SW 1271 (cell line): ENCODE measurements at regions not wholly inside any gene's neighbourhood (a gene's known extent, or its start where the extent isn't known, plus 50 kb on each side); places are given as distances from the start of the nearest gene placed in this dataset.
"Not testable (repeated sequence)": the region's sequence is repeated elsewhere in the genome, so short reads cannot be mapped to it uniquely, and the experiment has no call there.

Experiments
- DNase-seq, 2 experiments: peaks; one replicate each; lab custom pipeline; 2025; lab: John Stamatoyannopoulos, UW

- no peak for DNase-seq
Measured at GRCh38 chr13:50417597-50417996, 402.4 kb downstream of the KCNRG start.

DNA sequence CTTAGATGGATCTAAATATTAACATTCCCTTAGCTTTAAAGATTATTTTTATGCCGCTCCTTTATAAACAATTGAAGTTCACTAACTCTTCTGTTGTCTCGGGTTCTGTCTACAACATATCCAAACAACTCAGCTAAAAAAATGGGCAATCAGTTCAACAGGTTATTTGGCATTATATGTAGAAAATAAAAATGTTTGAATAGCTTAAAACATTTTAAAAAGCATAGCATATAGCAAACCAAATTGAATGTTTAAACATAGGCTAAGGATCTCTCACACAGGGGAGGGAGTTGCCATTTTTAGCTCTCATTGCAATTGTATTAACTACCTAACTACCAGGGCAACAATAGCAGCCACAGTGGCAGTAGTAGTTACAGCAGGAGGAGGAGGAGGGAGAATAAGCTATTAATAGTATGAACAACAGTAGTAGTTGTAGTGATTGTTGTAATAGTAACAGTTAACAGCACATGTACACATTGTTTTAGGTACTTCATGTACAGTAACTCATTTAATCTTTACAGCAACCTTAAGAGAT lies 404.2 kb downstream of the KCNRG start:
- DNase-seq = no peak

GRCh38 chr13:50419896-50420295 lies 404.7 kb downstream of the KCNRG start:
- no peak for DNase-seq

DNA sequence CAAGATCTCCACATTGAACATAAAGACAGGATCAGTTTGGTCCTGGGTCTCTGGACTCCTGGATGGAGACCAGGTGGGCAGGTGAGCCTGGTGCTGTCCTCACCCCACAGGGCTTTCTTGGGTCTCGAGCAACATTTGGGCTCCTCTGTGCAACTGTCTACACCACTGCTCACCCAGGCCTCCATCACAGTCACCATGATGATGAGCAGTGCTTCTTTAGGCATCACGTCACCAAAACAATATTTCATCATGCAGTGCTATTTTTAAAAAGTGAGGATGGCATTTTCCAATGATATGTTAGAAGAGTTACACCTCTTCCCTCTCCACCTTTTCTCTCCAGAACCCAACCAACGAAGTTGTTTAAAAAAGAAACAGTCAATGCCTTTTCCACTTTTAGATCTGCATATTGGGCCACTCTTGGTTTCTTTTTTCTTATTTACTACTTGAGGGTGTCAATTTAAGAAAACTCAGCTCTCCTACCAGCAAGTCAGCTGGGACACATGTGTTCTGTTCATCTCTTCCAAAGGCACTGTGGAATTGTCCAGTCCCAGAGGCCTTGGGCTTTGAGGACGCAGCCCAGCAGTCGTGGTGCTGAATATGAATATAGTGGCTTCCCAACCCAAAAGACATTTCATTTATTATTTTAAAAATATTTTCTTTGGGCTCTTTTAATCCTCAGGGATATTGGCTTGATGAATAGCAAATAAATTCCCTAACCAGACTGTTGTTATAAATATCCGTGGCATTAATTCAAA lies 405.7 kb downstream of the KCNRG start:
- DNase-seq = no peak

DNA sequence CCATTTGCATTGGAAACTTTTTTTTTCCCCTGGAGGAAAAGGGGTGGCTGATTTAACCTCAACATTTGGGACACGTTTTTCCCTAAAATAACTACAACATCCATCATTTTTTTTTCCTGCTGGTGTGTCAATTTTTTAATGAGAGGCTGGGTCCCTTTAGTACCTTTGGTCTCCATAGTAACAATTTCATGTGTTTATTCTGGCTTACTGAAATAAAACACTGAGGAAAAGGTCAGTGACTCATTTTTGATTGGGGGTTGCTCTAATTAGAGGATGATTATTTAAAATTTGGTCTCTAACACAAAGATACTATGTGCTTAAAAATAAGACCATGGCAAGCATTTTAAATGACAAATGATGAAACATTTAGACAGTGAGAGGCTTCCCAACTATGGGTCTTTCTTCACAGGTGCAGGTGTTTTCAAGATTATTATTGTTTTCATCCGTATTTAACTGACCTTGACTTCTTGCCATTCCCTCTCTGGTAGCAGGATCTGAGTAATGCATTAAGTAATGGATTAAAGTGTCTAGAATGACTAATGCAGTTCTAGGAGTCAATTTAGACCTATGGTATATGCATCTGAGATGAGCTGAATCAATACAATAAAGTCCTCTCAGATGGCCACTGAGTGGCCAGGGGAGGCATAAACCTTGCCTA lies 406.4 kb downstream of the KCNRG start:
- no peak for DNase-seq

GRCh38 chr13:50422181-50423148 lies 407.2 kb downstream of the KCNRG start:
- no peak for DNase-seq

- no peak for DNase-seq
Measured at GRCh38 chr13:50424993-50425392, 409.7 kb downstream of the KCNRG start.

GRCh38 chr13:50425772-50426171 lies 410.5 kb downstream of the KCNRG start:
- no peak for DNase-seq

- no peak for DNase-seq
Measured at GRCh38 chr13:50426927-50427326, 411.7 kb downstream of the KCNRG start.

DNA sequence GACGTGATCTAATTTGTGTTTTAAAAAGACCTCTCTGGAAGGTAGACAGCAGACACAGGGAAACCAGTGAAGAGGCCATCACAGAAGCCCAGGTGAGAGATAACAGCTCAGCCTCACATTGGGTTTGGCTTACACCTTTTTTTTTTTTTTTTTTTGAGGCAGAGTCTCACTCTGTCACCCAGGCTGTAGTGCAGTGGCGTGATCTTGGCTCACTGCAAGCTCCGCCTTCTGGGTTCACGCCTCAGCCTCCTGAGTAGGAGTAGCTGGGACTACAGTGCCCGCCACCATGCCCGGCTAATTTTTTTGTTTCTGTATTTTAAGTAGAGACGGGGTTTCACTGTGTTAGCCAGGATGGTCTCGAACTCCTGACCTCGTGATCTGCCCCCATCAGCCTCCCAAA lies 412.3 kb downstream of the KCNRG start:
- DNase-seq = not testable (repeated sequence)

DNA sequence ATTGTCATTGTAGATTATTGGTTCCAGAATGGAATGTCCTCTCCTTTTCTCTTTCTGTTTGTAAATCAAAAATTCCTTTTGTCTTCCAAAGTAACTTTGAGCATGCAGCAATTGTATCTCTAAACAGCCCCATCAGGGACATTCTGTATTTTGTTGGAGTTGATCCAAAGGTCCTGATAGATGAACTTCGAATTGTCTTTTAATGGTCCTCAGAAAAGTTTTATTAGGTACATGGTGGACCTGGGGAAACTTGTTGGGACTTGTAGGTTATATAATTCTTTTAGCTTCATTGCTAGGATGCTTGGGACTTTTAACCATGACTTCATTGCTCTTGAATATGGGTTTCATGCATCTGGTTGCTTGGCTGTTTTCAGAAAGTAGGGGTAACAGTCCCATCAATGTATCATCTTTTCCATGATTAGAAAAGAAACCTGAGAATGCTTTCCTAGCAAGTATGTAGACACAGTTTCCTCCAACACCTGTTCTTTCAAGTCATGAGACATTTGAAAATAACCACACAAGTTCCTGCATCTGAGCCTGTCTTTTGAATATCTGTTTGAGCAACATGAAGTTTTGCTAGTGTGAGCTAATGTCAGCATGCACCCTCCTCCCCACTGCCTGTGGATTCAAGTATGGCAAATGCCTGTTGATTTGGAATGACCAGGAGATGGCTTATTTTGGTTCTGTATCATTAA lies 413.1 kb downstream of the KCNRG start:
- DNase-seq = no peak

DNA sequence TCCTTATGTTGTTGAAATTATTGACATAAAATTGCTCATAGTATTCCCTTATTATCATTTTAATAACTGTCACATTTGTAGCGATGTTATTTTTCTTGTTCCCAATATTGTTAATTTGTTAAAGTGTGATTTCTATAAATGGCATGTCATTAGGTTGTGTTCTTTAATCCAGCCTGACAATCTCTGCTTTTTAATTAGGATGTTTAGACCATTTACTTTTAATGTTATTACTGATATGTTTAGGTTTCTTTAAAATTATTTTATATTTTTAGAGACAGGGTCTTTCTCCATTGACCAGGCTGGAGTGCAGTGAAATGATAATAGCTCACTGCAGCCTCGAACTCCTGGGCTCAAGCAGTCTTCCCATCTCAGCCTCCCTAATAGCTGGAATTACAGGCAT lies 408.5 kb downstream of the DLEU7 start:
- no peak for DNase-seq

- DNase-seq = no peak
Measured at GRCh38 chr13:50437252-50437651, 406.2 kb downstream of the DLEU7 start.

DNA sequence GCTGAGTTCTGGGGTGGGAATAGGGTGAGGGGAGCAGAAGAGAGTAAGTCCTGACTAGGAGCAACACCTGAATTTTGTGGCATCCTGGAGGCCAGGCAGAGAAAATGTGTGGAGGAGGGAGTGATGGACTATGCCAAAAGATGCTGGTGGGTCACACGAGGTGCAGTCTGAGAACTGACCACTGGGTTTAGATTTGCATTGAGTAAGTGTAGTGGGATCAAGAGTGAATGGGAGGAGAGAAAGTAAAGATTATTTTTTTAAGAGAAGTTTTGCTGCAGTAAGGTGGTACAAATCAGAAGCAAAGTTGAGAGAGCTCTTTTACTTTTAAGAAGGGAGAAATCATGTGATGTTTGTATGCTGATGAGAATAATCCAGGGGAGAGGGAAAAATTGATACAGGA lies 405.1 kb downstream of the DLEU7 start:
- DNase-seq = no peak

DNA sequence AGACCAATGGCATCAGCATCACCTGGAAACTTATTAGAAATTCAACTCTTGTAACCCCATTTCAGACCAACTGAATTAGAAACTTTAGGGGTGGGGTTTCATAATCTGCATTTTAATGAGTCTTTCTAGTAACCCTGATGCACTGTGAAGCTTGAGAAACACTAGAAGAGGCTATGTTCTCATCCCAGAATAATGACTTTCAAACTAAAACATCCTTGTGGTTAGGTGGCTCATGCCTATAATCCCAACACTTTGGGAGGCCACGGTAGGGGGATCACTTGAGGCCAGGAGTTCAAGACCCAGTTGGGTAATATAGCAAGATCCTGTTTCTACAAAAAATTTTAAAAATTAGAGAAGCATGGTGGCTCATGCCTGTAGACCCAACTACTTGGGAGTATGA lies 402.4 kb downstream of the DLEU7 start:
- DNase-seq = no peak

DNA sequence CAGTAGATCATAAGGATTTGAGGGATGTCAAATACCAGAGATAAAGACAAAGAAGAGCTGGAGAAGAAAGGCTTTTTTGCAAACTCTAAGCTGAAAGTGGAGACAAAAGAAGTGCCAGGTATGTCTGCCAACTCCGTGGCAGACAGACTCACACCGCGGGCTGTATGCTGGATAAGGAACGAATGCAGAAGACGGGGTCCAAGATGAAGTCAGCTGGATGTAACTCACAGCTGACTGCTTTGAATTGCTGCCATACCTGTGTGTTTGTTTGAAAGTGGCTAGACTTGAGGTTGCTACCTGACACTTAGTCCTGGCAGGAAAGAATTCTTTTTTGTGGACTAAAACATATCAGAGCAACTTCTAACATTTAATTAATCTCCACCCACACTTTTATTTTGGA lies 398.8 kb downstream of the DLEU7 start:
- DNase-seq = no peak

DNA sequence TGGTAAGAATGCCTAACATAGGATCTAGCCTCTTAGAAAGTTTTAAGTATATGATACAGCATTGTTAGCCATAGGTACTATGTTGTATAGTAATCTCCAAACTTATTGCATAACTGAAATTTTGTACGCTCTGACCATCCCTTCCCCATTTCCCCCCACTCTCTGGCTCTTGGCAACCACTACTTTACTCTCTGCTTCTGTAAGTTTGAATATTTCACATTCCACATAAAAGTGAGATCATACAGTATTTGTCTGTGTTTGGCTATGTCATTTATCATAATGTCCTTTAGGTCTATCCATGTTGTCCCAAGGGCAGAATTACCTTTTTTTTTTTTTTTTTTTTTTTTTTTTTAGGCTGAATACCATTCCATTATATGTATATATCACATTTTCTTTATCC lies 396.9 kb downstream of the DLEU7 start:
- no peak for DNase-seq

DNA sequence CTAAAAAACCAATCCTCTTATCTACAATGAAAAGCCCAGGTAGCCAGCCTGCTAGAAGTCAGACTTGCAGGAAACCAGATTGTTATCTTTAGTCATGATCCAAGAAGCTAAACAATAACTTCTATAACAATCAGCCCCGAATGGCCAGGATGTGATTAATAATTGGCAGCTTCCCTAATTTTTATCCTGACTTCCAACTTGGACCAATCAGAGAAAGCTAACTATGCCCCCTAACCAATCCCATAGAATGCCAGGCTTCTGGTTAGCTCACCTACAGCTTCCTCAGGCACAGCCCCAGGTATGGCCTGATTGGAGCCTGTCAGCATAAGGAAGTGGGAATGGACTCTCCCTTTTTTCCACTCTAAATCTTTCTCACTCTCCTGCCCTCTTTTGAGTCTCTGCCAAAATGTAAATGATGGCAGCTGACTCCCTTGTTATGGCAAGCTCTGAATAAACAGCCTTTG lies 394.9 kb downstream of the DLEU7 start:
- DNase-seq = no peak

DNA sequence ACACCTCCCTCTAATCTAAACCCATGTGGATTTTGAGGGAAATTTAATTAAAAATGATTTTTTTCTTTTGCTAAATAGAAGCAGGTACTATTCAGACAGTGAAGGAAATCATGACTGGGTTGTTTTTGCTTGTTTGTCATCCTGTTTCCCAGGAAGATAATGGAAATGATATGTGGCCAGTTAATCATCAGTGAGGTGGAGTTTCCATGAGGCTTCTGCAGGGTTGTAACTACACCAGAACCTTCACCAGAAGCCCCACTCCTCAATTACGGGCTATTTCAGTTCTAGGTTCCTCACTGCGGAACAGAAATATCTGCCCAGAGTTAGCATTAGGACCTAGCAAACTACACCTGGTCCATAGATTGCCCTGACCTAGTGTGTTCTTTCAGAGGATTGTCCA lies 394.0 kb downstream of the DLEU7 start:
- DNase-seq = no peak

DNA sequence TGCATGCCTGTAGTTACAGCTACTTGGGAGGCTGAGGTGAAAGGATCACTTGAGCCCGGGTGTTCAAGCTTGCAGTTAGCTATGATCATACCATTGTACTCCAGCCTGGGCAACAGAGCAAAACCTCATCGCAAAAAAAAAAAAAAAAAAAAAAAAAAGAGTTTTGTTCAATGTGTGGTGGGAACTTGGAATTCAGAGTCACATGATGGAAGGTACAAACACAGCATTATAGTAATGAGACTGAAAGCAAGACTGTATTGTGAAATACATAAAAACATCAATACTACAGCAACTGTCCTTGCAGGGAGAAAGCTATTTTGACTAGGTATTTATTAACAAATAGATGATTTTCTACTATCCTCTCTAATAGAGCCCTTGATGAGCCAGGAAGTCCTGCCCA lies 393.2 kb downstream of the DLEU7 start:
- no peak for DNase-seq

GRCh38 chr13:50451609-50452008 lies 391.9 kb downstream of the DLEU7 start:
- DNase-seq = no peak

DNA sequence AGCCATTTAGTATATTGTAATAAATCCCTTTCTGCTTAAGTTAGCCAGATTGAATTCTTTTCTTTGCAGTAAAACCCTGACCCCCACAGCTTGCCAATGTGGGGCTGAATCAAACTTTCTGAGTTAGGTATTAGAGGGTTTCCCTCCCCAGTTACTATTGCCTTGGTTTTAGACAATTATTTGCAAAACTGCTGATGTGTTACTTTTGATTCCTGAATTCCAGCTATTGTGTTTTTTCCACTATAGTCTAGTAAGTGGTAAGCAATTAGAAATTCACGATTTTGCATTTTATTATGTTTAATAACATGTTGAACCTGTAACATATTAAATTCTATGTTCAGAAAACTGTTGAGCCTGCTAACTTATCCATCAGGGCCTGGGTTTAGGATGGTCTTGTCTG lies 391.5 kb downstream of the DLEU7 start:
- DNase-seq = no peak
